NT2/D1 (cell line): ENCODE measurements at regions not wholly inside any gene's neighbourhood (a gene's known extent, or its start where the extent isn't known, plus 50 kb on each side); places are given as distances from the start of the nearest gene placed in this dataset.

Experiments
- YY1 ChIP-seq: IDR thresholded peaks from 2 replicates; pipeline ENCODE4 v1.6.1; 2011; ENCODE audit not compliant: insufficient read length, insufficient read depth
- ZNF274 ChIP-seq: IDR thresholded peaks from 2 replicates; pipeline ENCODE4 v1.6.1; 2011; ENCODE audit warnings: mild to moderate bottlenecking, low read depth, low read length

DNA sequence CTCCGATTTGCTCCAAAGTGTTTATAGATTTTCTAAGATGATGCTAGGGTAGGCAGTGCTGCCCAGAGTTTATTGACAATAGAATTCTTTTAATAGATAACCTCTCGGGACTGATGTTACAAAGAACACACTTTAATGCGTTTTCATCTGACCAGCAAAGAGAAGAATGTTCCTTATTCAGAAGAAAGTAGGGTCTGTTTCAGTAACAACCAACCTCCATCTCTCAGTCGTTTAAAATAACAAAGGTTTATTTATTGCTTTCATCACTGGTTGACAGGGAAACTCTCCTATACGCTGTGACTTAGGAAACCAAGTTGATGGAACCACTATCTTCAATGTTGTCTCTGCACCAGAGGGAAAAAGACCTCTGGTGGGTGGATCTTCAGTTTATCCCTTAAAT is 55.1 kb upstream of the PAPPA start:
- TF ChIP-seq YY1 (no peak), ZNF274 (no peak)
